ENCODE measurements at regions not wholly inside any gene's neighbourhood (a gene's known extent, or its start where the extent isn't known, plus 50 kb on each side); places are given as distances from the start of the nearest gene placed in this dataset.

DNA sequence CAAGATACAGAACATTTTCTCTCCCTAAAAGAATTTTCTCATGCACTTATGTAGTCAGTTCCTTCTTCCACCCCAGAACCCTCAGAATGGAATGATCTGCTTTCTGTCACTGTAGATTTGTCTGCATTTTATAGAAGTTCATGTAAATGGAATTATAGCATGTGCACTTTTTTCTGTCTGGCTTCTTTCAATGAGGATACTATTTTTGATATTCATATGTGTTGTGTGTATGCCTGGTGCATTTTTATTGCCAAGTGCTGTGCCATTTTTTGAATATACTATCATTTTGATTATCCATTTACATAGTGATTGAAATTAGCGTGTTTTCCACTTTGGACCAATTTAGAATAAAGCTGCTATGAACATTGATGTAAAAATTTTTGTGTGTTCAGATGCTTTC lies 156.6 kb upstream of the ALCAM start:
- DNase-seq = no peak

GRCh38 chr3:105214590-105214989 lies 152.1 kb upstream of the ALCAM start:
- DNase-seq = no peak

GRCh38 chr3:105222568-105223093 lies 144.1 kb upstream of the ALCAM start:
- no peak for DNase-seq

- DNase-seq = no peak
These were observed 142.9 kb upstream of the ALCAM start for GRCh38 chr3:105223815-105224214.

GRCh38 chr3:105228696-105229095 lies 138.0 kb upstream of the ALCAM start:
- no peak for DNase-seq

GRCh38 chr3:105232553-105232952 lies 134.2 kb upstream of the ALCAM start:
- DNase-seq = no peak

DNA sequence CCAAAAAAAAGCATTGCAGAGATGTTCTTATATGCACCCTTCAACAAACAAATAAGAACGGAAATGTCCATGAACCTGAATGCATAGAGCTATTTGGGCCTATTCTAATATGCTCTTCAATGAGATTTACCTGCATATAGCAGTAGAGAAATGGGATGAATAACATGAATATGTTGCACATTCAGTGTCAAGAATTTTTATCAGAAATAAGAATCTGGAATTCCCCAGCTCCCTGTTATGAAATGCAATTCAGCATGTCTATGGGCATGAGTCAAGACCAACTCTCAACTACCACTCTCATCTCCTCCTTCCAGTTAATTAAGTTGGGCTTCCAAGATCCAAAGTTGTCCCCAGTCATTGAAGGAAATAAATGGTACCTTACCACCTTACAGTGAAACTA lies 133.7 kb upstream of the ALCAM start:
- DNase-seq = no peak

DNA sequence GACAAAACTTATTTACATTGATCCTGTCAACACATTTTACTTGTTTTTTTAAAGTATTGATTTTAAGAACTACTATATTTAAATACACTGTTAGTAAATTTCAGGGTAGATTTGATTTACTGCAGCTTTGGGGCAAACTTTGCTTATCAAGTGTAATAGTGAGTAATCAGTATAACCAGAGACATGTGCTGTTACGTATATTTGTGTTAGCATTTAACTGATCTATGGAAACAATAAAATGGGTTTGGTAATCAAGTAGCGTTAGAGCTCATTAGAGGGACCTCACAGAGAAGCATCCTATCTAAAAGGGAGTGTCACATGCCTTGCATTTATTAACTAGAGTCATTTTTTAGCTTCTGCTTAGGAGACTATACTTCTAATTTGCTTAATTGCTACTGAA lies 131.5 kb upstream of the ALCAM start:
- no peak for DNase-seq

GRCh38 chr3:105235785-105236184 lies 130.9 kb upstream of the ALCAM start:
- no peak for DNase-seq

- no peak for DNase-seq
These were observed 128.3 kb upstream of the ALCAM start for GRCh38 chr3:105238367-105238766.

DNA sequence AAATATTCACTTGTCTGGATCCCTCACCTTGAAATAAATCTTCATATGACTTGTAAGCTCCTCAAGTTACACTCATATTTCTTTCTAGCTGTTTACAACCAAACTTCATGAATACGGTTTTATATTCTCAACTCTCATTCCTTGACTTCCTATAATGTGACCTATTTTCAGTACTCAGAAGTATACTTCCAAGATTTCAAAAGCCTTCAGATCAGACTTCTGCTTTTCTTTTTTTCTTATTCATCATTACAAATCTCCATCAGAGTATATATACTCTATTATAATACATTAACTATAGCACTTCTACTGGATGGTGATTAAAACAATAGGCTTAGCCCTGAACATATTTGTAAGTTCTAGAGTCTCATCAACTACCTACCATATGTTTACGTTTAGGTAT lies 123.6 kb upstream of the ALCAM start:
- no peak for DNase-seq

- DNase-seq = no peak
These were observed 120.2 kb upstream of the ALCAM start for GRCh38 chr3:105246536-105246935.

- DNase-seq = no peak
These were observed 113.5 kb upstream of the ALCAM start for GRCh38 chr3:105253225-105253624.

DNA sequence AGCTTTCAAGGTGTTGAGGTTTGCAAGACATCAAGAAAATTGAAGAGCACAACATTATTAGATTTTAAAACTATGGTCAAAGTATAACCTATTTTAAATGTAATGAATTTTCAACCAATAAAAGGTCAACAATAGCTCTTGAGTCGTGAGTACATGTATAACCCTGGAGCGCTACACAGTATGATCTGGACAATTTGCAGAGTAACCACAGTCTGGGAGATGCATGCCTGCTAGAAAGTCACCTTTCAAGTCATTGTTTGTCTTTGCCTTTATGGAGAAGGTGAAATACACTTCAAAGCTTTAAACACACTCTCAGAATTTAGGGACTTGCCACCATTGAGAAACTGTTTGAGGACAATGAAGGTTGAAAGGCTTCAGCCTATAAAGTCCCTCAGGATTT lies 112.6 kb upstream of the ALCAM start:
- DNase-seq = no peak

GRCh38 chr3:105255350-105255749 lies 111.4 kb upstream of the ALCAM start:
- DNase-seq = no peak

DNA sequence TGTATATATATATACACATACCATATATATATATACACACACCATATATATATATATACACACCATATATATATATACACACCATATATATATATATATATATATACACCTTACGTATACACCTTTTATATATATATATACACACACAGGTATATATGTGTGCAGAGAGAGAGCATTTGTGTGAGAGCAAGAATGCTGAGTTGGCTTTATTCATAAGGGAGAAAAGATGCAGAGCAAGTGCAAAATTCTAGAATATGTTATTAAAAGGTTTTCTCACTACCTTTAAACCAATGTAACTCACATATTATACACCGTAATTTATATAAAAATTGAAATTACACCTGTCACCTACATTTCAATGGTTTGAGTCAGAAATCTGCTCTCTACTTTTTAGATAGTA lies 107.2 kb upstream of the ALCAM start:
- no peak for DNase-seq

- DNase-seq = no peak
These were observed 106.3 kb upstream of the ALCAM start for GRCh38 chr3:105260385-105260784.

- no peak for DNase-seq
These were observed 92.2 kb upstream of the ALCAM start for GRCh38 chr3:105274536-105274935.

DNA sequence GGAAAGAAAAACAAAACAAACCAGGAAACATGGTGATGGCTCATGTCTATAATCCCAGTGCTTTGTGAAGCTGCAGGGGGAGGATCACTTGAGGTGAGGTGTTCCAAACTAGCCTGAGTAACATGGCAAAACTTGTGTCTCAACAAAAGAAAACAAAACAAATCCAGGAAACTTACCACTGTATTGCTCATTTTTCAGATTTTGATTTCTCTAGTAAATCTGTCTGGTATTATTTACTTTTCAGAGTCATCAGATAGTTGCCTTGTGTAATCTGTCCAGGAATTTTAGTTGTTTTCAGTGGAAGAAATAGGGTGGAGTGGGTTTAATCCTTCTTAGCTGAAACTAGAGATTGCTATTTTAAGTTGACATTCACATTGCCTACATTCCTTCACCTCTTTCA lies 91.8 kb upstream of the ALCAM start:
- no peak for DNase-seq

GRCh38 chr3:105277656-105278055 lies 89.1 kb upstream of the ALCAM start:
- DNase-seq = no peak

DNA sequence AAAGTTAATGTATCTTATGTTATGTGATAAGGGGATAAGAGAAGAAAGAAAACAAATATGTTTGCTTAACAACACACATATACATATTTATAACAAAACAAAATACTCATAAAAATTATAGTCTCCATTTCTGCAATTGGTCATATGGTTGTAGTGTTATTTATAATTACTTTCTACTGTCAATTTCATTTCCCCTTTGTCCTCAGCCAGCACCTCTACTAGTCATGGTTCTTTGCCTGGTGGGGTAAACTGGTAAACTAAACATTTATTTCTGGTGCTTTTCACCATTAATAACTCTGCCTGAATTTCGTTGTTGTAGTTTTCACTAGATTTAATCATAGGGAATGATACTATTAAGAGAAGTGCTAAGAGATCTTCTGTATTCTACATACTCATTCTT lies 88.0 kb upstream of the ALCAM start:
- no peak for DNase-seq

GRCh38 chr3:105281989-105282388 lies 84.7 kb upstream of the ALCAM start:
- DNase-seq = no peak

DNA sequence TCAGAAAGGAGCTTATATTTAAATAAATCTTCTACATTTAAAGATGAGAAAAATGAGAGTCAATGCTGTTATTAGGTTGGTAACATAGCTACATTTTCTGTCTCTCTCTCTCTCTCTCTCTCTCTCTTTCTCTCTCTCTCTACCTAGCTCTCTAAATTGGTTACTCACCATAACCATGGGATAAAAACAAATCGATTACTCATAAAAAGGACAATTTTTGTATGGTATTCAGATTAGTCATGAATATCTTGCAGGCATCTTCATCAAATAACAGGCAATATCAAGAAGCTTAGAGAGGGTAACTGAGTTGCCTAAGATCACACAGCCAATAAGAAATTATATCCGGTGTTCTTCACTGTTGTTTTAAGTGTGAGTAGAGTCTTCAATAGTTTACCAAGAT lies 81.8 kb upstream of the ALCAM start:
- no peak for DNase-seq

GRCh38 chr3:105285653-105286241 lies 81.0 kb upstream of the ALCAM start:
- DNase-seq = no peak

DNA sequence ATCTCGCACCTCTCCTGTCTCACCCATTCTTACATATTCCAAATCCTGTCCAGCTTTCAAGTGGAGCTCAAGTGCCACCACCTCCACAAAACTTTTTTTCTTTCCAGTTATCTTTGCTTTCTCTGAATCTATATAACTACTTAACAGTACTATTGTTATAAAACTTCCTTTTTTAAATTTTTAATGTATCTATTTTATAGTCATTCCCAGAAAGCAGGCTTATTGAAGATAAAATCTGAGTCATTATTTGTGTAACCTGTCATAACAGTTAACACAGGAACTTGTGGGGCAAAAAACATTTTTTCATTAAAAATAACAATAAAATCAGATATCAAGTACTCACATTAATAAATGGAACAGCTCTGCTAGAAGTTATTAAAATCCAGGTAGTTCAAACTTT lies 73.3 kb upstream of the ALCAM start:
- DNase-seq = no peak
